GM12874 (cell line): ENCODE measurements at regions not wholly inside any gene's neighbourhood (a gene's known extent, or its start where the extent isn't known, plus 50 kb on each side); places are given as distances from the start of the nearest gene placed in this dataset.

Experiments used
- CTCF ChIP-seq: IDR thresholded peaks from 2 replicates; pipeline ENCODE4 v1.5.1; 2011; ENCODE audit warnings: low read depth, mild to moderate bottlenecking, control low read depth, low read length, moderate library complexity; ENCODE audit not compliant: insufficient read depth

- no peak for TF ChIP-seq CTCF
Measured at GRCh38 chr3:38978729-38979128, 73.0 kb downstream of the SCN11A start.

DNA sequence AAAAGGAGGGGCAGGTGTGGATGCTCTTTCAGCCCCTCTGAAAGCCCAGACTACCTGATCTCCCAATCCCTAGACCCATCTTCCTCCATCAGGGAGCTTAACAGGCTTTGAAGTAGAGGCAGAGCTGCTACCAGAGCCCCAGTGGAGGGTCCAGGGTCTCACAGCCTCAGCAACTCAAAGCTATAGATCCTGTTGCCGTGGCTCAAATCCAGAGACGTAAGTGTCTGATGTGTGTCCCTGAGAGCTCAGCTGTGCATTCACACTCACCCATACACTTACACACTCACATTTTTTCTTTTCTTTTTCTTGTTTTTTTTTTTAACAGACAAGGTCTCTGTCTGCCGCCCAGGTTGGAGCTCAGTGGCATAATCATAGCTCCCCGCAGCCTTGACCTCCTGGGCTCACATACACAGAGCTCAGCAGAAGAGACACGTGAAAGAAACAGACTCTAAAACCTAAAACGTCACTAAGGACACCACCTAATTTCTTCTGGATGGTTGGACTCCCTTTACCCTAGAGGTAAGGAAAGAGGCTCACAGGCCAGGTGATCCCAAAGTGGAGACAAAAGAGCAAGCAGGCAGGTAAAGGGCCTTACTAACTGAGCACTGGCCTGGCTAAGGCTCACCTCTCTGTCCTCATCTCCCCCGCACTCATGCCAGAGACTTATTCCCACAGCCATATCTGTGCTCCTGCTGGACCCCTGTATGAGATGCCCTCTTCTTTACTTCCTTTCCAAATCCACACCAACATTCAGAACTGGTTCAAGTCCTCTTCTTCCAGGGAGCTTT, 80.7 kb downstream of the SCN11A start:
- TF ChIP-seq CTCF = no peak

GRCh38 chr3:38969317-38970235, 82.2 kb downstream of the SCN11A start:
- no peak for TF ChIP-seq CTCF

DNA sequence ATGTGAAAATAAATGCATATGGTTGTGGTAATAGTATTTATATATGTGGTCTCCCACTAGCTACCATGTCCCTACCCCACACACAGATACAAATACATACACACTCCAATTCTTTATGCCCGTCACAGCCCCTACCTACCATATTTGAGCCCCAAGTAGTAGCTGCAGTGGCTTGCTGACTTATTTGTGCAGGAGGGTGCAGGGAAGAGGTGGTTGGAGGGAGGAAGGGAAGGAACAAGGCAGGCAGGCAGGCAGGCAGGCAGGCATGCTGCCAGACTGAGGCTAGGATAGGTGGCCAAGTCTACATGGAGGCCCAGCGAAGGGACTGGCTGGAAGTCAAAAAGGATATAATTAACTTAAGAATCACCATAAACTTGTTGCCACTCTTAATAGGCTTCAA, 82.9 kb downstream of the SCN11A start:
- TF ChIP-seq CTCF = no peak

DNA sequence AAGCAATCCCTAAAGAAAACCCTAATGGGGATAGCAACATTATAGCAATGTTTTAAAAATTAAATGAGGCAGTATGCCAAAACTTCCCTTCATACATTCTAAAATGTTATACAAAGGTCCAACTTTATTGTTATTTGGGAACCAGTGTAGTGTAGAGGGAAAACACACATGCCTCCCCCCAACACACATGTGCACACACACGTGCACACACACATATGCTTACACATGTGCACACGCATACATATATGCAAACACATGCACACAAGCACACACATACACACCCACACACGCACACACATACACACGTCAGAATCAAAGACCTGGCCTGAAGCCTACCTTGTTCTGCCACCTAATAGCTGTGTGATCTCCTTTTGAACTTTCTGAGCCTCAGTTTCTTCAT, 83.3 kb downstream of the SCN11A start:
- no peak for TF ChIP-seq CTCF

DNA sequence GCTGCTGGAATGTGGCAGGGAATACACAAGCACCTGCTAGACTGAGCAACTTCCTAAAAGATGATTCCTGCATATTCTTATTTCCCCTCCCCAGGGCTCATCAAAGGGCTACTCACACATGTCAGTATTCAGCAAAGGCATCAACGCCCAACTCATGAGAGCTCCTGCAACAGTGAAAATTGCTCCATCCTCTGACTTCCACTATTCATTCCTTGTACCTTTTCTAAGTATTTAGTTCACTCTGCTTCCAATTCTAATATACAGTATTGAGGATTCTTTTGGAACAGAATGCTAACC, 84.1 kb downstream of the SCN11A start:
- no peak for TF ChIP-seq CTCF

DNA sequence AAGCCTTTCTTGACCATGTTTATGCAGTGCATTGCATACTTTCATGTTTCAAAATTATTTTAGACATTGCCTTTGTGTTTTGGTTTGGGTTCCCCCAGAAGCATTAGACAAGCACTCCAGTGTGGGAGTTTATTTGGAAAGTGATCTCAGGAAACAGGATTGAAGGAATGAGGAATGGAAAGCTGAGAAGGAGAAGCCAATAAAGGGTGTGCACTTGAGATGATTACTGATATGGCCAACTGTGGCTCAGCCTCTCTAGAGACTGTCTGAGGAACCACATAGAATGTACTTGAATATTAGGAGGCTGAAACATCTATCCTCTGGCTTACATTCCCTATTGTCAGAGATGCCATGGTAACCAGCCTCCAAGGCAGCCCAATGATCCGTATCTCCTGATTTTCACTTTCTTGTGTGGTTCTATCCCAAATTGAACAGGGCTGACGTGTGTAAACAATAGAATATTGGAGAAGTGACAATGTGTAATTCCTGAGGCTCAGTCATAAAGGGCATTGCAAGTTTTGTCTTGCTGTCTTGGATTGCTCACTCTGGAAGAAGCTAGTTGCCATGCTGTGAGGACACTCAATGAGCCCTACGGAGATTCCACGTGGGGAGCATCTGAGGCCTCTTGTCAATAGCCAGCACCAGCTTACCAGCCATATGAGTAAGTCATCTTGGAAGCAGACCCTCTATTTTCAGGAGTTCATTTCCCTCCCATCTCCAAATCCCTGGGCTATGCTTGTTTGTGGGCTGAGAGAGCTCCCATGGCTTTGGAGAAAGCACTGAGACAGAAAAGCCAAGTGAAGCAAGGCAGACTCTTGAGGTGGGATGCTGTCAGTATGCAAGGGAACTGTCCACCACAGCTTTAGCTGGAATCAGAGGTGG, 84.7 kb downstream of the SCN11A start:
- no peak for TF ChIP-seq CTCF
